NB4 (cell line): ENCODE measurements at regions not wholly inside any gene's neighbourhood (a gene's known extent, or its start where the extent isn't known, plus 50 kb on each side); places are given as distances from the start of the nearest gene placed in this dataset.

Experiments
- DNase-seq: peaks from one replicate; pipeline ENCODE4 v3.0.0; 2010; ENCODE audit warnings: low read depth
- H3K4me3 ChIP-seq: one replicate; pipeline ENCODE4 v1.5.1; 2011; ENCODE audit warnings: mild to moderate bottlenecking, low read depth, low read length, moderate library complexity
- MAX ChIP-seq: IDR thresholded peaks from 2 replicates; pipeline ENCODE4 v1.6.1; 2011; ENCODE audit warnings: low read depth, low read length
- MYC ChIP-seq: IDR thresholded peaks from 2 replicates; pipeline ENCODE4 v1.6.1; 2011; ENCODE audit warnings: low read depth, low read length
- POLR2A ChIP-seq: IDR thresholded peaks from 2 replicates; pipeline ENCODE4 v1.6.1; 2011; ENCODE audit warnings: mild to moderate bottlenecking; ENCODE audit not compliant: insufficient read length; ENCODE audit errors: extremely low read depth
- TF ChIP-seq, protein P1 (sequence below): IDR thresholded peaks from one replicate; pipeline ENCODE4 v1.5.1; 2012; ENCODE audit warnings: low read depth, low read length

DNA sequence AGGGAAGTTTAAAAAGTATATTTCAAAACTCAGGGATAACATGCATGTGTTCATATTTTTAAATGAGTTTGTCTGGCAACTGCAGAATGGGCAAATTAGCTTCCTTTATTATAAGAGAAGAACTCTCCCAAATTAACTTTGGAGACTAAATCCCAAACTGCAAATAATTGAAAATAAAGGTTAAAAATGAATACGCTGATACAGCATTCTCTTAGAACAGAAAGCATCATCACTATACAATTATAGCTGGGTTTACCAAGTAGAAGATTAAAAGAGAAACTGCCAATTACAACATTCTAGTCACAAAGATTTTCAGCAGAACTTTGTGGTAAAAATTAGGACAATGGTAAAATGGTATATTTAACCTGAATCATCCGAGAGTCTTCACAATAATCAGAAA lies 73.3 kb downstream of the OLFM4 start:
- no peak for DNase-seq
- TF ChIP-seq MYC (no peak), MAX (no peak), POLR2A (no peak)
- TF ChIP-seq, protein P1, sequence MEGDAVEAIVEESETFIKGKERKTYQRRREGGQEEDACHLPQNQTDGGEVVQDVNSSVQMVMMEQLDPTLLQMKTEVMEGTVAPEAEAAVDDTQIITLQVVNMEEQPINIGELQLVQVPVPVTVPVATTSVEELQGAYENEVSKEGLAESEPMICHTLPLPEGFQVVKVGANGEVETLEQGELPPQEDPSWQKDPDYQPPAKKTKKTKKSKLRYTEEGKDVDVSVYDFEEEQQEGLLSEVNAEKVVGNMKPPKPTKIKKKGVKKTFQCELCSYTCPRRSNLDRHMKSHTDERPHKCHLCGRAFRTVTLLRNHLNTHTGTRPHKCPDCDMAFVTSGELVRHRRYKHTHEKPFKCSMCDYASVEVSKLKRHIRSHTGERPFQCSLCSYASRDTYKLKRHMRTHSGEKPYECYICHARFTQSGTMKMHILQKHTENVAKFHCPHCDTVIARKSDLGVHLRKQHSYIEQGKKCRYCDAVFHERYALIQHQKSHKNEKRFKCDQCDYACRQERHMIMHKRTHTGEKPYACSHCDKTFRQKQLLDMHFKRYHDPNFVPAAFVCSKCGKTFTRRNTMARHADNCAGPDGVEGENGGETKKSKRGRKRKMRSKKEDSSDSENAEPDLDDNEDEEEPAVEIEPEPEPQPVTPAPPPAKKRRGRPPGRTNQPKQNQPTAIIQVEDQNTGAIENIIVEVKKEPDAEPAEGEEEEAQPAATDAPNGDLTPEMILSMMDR: no peak
- no peak overlapping the region for H3K4me3 ChIP-seq

GRCh38 chr13:53104136-53104535 lies 75.5 kb downstream of the OLFM4 start:
- H3K4me3 ChIP-seq: no peak overlapping the region
- no peak for DNase-seq
- TF ChIP-seq MAX: no peak
- TF ChIP-seq, protein P1: no peak
- TF ChIP-seq POLR2A: no peak
- TF ChIP-seq MYC: no peak

GRCh38 chr13:53105477-53105876 lies 76.9 kb downstream of the OLFM4 start:
- TF ChIP-seq MYC: no peak
- no peak for TF ChIP-seq POLR2A
- TF ChIP-seq MAX: no peak
- TF ChIP-seq, protein P1: no peak
- H3K4me3 ChIP-seq: no peak overlapping the region
- no peak for DNase-seq

- no peak for DNase-seq
- TF ChIP-seq MAX (no peak), POLR2A (no peak), MYC (no peak)
- TF ChIP-seq, protein P1: no peak
- H3K4me3 ChIP-seq: no peak overlapping the region
Measured at GRCh38 chr13:53105890-53106289, 77.3 kb downstream of the OLFM4 start.

DNA sequence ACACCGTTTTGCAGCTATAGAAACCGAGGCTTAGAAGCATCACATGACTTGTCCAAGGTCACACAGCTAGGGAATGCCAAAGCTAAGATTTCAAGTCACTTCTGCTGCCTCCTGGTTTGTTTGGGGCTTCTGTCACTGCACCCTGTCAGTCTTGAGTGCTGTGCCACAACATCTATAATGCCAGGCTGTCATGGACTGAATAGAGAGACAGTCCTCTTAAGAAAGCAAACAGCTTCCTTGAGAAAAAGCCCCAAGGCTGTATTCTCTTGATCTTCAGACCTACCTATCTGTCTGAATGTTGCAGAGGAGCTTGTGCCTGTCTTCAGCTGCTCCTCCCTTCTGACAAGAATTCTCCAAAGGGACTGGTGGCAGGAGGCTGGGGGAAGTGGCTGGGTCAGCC lies 81.6 kb downstream of the OLFM4 start:
- no peak overlapping the region for H3K4me3 ChIP-seq
- TF ChIP-seq MYC (no peak), MAX (no peak), POLR2A (no peak)
- TF ChIP-seq, protein P1: no peak
- DNase-seq: no peak

GRCh38 chr13:53110614-53111013 lies 82.0 kb downstream of the OLFM4 start:
- no peak for DNase-seq
- TF ChIP-seq POLR2A: no peak
- TF ChIP-seq MAX: no peak
- TF ChIP-seq, protein P1: no peak
- TF ChIP-seq MYC: no peak
- no peak overlapping the region for H3K4me3 ChIP-seq
